ENCODE measurements at regions not wholly inside any gene's neighbourhood (a gene's known extent, or its start where the extent isn't known, plus 50 kb on each side); places are given as distances from the start of the nearest gene placed in this dataset.

- no peak for TF ChIP-seq CTCF (IDR thresholded peaks at IDR 0.05)
- no peak for TF ChIP-seq EP300 (IDR thresholded peaks at IDR 0.05)
Measured at GRCh38 chr17:77326636-77327035, 185.9 kb downstream of the SEC14L1 start.
